ENCODE measurements at regions not wholly inside any gene's neighbourhood (a gene's known extent, or its start where the extent isn't known, plus 50 kb on each side); places are given as distances from the start of the nearest gene placed in this dataset.

DNA sequence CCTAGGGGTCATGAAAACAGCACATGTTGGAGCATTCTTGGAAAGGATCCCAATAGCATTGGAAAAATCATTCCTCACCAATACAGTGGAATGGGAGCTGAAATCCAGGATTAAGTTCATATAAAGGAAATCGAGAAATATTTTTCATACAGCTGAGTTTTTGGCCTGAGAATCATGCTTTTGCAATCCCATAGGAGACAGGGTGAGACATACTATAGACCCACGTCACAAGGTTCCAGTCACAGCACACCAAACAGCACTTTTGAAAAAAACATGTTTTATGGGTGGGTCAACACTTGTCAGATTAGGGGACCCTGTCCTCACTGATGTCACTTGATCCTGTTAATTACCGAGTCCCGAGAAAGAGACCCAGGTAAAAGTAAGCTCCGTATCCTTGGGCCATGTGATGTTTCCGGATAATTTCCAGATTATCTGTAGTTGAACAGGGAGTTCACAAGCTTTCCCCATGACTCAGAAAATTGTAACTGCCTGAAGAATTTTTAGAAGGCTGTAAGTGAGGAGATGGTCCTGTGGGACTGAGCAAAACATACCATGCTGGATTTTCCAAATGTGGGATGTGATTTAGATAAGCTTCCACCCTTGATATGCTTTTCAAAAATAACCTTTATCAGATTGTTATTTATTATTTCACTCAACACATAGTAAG, 80.9 kb upstream of the TLR3 start:
- Mint-ChIP-seq H3K27ac (no peak overlapping the region), H3K9me3 (peaks cover 17% of the 10 kb centered on the region), H3K4me3 (no peak overlapping the region), H3K27me3 (ENCODE audit: low read depth) (no peaks in the 10 kb centered on the region; the same call in 1 of the 2 replicates), H3K4me1 (peaks cover 6% of the 10 kb centered on the region), H3K36me3 (peaks cover 5% of the 10 kb centered on the region)
- ChIA-PET POLR2A (no interaction called here), CTCF (interaction anchor here (1.0 kb wide), 1 partner anchor 71 kb away, joined by 3 read pairs; no protein-coding TSS in a partner anchor)
- DNase-seq (ENCODE audit: low spot score) (no peak), ATAC-seq (no peak)
- TF ChIP-seq IRF2 (CRISPR knock-in tag; IDR thresholded peaks at IDR 0.05; ENCODE audit: borderline replicate concordance, low read depth) (no peak), ELF4 (CRISPR knock-in tag; IDR thresholded peaks at IDR 0.05; ENCODE audit: low read depth) (no peak), KAT7 (CRISPR knock-in tag; IDR thresholded peaks at IDR 0.05; ENCODE audit: borderline replicate concordance) (no peak), RORB (CRISPR knock-in tag; IDR thresholded peaks at IDR 0.05) (no peak), ZBTB21 (CRISPR knock-in tag; IDR thresholded peaks at IDR 0.05; ENCODE audit: borderline replicate concordance) (no peak), CBFB (CRISPR knock-in tag; IDR thresholded peaks at IDR 0.05; ENCODE audit: low read depth) (no peak)
- TF ChIP-seq, protein P1, sequence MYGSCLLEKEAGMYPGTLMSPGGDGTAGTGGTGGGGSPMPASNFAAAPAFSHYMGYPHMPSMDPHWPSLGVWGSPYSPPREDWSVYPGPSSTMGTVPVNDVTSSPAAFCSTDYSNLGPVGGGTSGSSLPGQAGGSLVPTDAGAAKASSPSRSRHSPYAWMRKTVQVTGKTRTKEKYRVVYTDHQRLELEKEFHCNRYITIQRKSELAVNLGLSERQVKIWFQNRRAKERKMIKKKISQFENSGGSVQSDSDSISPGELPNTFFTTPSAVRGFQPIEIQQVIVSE (CRISPR knock-in tag; IDR thresholded peaks at IDR 0.05; ENCODE audit: borderline replicate concordance) = no peak
- TF ChIP-seq, protein P2, sequence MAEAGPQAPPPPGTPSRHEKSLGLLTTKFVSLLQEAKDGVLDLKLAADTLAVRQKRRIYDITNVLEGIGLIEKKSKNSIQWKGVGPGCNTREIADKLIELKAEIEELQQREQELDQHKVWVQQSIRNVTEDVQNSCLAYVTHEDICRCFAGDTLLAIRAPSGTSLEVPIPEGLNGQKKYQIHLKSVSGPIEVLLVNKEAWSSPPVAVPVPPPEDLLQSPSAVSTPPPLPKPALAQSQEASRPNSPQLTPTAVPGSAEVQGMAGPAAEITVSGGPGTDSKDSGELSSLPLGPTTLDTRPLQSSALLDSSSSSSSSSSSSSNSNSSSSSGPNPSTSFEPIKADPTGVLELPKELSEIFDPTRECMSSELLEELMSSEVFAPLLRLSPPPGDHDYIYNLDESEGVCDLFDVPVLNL (CRISPR knock-in tag; IDR thresholded peaks at IDR 0.05; ENCODE audit: borderline replicate concordance, low read depth) = no peak
- TF ChIP-seq, protein P3, sequence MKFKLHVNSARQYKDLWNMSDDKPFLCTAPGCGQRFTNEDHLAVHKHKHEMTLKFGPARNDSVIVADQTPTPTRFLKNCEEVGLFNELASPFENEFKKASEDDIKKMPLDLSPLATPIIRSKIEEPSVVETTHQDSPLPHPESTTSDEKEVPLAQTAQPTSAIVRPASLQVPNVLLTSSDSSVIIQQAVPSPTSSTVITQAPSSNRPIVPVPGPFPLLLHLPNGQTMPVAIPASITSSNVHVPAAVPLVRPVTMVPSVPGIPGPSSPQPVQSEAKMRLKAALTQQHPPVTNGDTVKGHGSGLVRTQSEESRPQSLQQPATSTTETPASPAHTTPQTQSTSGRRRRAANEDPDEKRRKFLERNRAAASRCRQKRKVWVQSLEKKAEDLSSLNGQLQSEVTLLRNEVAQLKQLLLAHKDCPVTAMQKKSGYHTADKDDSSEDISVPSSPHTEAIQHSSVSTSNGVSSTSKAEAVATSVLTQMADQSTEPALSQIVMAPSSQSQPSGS (CRISPR knock-in tag; IDR thresholded peaks at IDR 0.05; ENCODE audit: borderline replicate concordance, low read depth) = no peak

DNA sequence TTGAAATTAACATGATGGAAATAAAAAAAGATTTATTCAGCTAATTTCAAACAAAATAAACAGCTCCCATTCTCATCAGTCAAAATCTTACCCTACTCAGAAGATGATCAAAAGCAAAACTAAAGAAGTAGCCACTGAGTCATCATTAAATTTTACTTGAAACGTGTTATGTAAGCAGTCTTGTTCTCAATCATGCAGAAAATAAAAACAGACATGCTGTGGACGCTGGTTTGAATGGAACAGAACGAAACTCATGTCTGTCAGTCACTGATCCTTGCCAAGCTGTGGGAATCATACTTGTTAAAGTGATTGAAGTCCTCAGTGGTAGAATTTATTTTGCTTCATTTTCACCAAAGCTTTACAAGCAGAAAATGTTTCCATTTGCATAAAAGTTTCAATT, 77.2 kb upstream of the TLR3 start:
- peaks cover 19% of the 10 kb centered on the region for H3K4me1 Mint-ChIP-seq
- ChIA-PET CTCF (no interaction called here), POLR2A (no interaction called here)
- H3K27ac Mint-ChIP-seq = no peak overlapping the region
- H3K9me3 Mint-ChIP-seq = peaks cover 23% of the 10 kb centered on the region
- H3K4me3 Mint-ChIP-seq = no peak overlapping the region
- ATAC-seq (no peak), DNase-seq (ENCODE audit: low spot score) (no peak)
- peaks cover 2% of the 10 kb centered on the region; the same call in 1 of the 2 replicates for H3K27me3 Mint-ChIP-seq (ENCODE audit: low read depth)
- peaks cover 18% of the 10 kb centered on the region for H3K36me3 Mint-ChIP-seq
- TF ChIP-seq, protein P4, sequence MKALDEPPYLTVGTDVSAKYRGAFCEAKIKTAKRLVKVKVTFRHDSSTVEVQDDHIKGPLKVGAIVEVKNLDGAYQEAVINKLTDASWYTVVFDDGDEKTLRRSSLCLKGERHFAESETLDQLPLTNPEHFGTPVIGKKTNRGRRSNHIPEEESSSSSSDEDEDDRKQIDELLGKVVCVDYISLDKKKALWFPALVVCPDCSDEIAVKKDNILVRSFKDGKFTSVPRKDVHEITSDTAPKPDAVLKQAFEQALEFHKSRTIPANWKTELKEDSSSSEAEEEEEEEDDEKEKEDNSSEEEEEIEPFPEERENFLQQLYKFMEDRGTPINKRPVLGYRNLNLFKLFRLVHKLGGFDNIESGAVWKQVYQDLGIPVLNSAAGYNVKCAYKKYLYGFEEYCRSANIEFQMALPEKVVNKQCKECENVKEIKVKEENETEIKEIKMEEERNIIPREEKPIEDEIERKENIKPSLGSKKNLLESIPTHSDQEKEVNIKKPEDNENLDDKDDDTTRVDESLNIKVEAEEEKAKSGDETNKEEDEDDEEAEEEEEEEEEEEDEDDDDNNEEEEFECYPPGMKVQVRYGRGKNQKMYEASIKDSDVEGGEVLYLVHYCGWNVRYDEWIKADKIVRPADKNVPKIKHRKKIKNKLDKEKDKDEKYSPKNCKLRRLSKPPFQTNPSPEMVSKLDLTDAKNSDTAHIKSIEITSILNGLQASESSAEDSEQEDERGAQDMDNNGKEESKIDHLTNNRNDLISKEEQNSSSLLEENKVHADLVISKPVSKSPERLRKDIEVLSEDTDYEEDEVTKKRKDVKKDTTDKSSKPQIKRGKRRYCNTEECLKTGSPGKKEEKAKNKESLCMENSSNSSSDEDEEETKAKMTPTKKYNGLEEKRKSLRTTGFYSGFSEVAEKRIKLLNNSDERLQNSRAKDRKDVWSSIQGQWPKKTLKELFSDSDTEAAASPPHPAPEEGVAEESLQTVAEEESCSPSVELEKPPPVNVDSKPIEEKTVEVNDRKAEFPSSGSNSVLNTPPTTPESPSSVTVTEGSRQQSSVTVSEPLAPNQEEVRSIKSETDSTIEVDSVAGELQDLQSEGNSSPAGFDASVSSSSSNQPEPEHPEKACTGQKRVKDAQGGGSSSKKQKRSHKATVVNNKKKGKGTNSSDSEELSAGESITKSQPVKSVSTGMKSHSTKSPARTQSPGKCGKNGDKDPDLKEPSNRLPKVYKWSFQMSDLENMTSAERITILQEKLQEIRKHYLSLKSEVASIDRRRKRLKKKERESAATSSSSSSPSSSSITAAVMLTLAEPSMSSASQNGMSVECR (CRISPR knock-in tag; IDR thresholded peaks at IDR 0.05; ENCODE audit: borderline replicate concordance) = no peak
- TF ChIP-seq NR2C2 (CRISPR knock-in tag; IDR thresholded peaks at IDR 0.05) = no peak
- TF ChIP-seq SOX15 (CRISPR knock-in tag; IDR thresholded peaks at IDR 0.05) = no peak
- no peak for TF ChIP-seq GRHL2 (CRISPR knock-in tag; IDR thresholded peaks at IDR 0.05; ENCODE audit: insufficient replicate concordance, severe bottlenecking)
- TF ChIP-seq NR1H2 (CRISPR knock-in tag; IDR thresholded peaks at IDR 0.05) = no peak
- TF ChIP-seq, protein P5, sequence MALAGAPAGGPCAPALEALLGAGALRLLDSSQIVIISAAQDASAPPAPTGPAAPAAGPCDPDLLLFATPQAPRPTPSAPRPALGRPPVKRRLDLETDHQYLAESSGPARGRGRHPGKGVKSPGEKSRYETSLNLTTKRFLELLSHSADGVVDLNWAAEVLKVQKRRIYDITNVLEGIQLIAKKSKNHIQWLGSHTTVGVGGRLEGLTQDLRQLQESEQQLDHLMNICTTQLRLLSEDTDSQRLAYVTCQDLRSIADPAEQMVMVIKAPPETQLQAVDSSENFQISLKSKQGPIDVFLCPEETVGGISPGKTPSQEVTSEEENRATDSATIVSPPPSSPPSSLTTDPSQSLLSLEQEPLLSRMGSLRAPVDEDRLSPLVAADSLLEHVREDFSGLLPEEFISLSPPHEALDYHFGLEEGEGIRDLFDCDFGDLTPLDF (CRISPR knock-in tag; IDR thresholded peaks at IDR 0.05) = no peak
- TF ChIP-seq, protein P6, sequence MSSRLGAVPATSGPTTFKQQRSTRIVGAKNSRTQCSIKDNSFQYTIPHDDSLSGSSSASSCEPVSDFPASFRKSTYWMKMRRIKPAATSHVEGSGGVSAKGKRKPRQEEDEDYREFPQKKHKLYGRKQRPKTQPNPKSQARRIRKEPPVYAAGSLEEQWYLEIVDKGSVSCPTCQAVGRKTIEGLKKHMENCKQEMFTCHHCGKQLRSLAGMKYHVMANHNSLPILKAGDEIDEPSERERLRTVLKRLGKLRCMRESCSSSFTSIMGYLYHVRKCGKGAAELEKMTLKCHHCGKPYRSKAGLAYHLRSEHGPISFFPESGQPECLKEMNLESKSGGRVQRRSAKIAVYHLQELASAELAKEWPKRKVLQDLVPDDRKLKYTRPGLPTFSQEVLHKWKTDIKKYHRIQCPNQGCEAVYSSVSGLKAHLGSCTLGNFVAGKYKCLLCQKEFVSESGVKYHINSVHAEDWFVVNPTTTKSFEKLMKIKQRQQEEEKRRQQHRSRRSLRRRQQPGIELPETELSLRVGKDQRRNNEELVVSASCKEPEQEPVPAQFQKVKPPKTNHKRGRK (CRISPR knock-in tag; IDR thresholded peaks at IDR 0.05; ENCODE audit: borderline replicate concordance) = no peak
- TF ChIP-seq, protein P1 (CRISPR knock-in tag; IDR thresholded peaks at IDR 0.05; ENCODE audit: borderline replicate concordance) = no peak
- TF ChIP-seq GTF2I (CRISPR knock-in tag; conservative IDR thresholded peaks at IDR 0.05) = no peak
- TF ChIP-seq, protein P7, sequence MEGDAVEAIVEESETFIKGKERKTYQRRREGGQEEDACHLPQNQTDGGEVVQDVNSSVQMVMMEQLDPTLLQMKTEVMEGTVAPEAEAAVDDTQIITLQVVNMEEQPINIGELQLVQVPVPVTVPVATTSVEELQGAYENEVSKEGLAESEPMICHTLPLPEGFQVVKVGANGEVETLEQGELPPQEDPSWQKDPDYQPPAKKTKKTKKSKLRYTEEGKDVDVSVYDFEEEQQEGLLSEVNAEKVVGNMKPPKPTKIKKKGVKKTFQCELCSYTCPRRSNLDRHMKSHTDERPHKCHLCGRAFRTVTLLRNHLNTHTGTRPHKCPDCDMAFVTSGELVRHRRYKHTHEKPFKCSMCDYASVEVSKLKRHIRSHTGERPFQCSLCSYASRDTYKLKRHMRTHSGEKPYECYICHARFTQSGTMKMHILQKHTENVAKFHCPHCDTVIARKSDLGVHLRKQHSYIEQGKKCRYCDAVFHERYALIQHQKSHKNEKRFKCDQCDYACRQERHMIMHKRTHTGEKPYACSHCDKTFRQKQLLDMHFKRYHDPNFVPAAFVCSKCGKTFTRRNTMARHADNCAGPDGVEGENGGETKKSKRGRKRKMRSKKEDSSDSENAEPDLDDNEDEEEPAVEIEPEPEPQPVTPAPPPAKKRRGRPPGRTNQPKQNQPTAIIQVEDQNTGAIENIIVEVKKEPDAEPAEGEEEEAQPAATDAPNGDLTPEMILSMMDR (IDR thresholded peaks at IDR 0.05) = no peak
